ENCODE measurements at regions not wholly inside any gene's neighbourhood (a gene's known extent, or its start where the extent isn't known, plus 50 kb on each side); places are given as distances from the start of the nearest gene placed in this dataset.

GRCh38 chr10:29838539-29838938, 203.8 kb upstream of the SVIL start:
- Histone ChIP-seq H2AFZ (ENCODE audit: low read length) (no peak overlapping the region), H3K9me3 (ENCODE audit: insufficient read depth, low read depth, low read length) (no peaks in the 10 kb centered on the region), H3K36me3 (ENCODE audit: insufficient read depth, low read length) (no peaks in the 10 kb centered on the region), H3K4me2 (ENCODE audit: low read depth, low read length, poor library complexity, severe bottlenecking) (no peak overlapping the region), H3K9me2 (replicated peaks; ENCODE audit: low read depth, low read length) (no peaks in the 10 kb centered on the region), H3K9ac (ENCODE audit: low read depth, low read length, poor library complexity, severe bottlenecking) (no peak overlapping the region), H3K4me3 (ENCODE audit: low read length, poor library complexity, severe bottlenecking) (no peak overlapping the region), H3F3A (ENCODE audit: low read depth) (no peaks in the 10 kb centered on the region), H3K27me3 (ENCODE audit: insufficient read depth, low read length, poor library complexity, severe bottlenecking) (no peaks in the 10 kb centered on the region), H3K4me1 (ENCODE audit: insufficient read depth, low read length, poor library complexity, severe bottlenecking) (no peaks in the 10 kb centered on the region), H4K20me1 (ENCODE audit: insufficient read depth, low read length, poor library complexity, severe bottlenecking) (no peaks in the 10 kb centered on the region), H3K79me2 (ENCODE audit: insufficient read depth, low read length) (no peaks in the 10 kb centered on the region)
- TF ChIP-seq EZH2phosphoT487 (IDR thresholded peaks at IDR 0.05; ENCODE audit: borderline replicate concordance): no peak
- TF ChIP-seq, protein P1, sequence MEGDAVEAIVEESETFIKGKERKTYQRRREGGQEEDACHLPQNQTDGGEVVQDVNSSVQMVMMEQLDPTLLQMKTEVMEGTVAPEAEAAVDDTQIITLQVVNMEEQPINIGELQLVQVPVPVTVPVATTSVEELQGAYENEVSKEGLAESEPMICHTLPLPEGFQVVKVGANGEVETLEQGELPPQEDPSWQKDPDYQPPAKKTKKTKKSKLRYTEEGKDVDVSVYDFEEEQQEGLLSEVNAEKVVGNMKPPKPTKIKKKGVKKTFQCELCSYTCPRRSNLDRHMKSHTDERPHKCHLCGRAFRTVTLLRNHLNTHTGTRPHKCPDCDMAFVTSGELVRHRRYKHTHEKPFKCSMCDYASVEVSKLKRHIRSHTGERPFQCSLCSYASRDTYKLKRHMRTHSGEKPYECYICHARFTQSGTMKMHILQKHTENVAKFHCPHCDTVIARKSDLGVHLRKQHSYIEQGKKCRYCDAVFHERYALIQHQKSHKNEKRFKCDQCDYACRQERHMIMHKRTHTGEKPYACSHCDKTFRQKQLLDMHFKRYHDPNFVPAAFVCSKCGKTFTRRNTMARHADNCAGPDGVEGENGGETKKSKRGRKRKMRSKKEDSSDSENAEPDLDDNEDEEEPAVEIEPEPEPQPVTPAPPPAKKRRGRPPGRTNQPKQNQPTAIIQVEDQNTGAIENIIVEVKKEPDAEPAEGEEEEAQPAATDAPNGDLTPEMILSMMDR (conservative IDR thresholded peaks at IDR 0.05; ENCODE audit: low read length): no peak

DNA sequence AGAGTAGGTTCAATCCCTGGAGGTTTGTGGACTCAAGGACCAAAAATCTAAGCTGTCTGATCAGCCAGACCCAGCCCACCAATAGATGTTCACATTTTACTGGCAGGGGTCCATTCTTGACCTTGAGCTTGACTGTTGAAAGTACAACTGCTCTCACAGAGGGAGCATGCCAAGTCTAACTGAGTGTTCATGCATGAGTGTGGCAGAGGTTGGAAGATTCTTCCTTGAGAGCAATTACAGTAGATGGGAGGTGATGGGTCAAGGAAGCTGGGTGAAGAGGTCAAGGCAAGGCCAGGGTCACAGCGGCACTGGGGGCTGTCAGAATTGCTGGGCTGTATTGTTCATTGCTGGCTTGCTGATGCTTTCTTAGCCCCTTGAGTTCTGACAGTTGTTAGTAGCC, 202.8 kb upstream of the SVIL start:
- Histone ChIP-seq H3K9me2 (replicated peaks; ENCODE audit: low read depth, low read length) (no peaks in the 10 kb centered on the region), H3K36me3 (ENCODE audit: insufficient read depth, low read length) (no peaks in the 10 kb centered on the region), H3K4me2 (ENCODE audit: low read depth, low read length, poor library complexity, severe bottlenecking) (no peak overlapping the region), H3K9me3 (ENCODE audit: insufficient read depth, low read depth, low read length) (no peaks in the 10 kb centered on the region), H3K9ac (ENCODE audit: low read depth, low read length, poor library complexity, severe bottlenecking) (no peak overlapping the region), H3K27me3 (ENCODE audit: insufficient read depth, low read length, poor library complexity, severe bottlenecking) (no peaks in the 10 kb centered on the region), H3K4me1 (ENCODE audit: insufficient read depth, low read length, poor library complexity, severe bottlenecking) (no peaks in the 10 kb centered on the region), H3K4me3 (ENCODE audit: low read length, poor library complexity, severe bottlenecking) (no peak overlapping the region), H3F3A (ENCODE audit: low read depth) (no peaks in the 10 kb centered on the region), H3K79me2 (ENCODE audit: insufficient read depth, low read length) (no peaks in the 10 kb centered on the region), H2AFZ (ENCODE audit: low read length) (no peak overlapping the region), H4K20me1 (ENCODE audit: insufficient read depth, low read length, poor library complexity, severe bottlenecking) (no peaks in the 10 kb centered on the region)
- no peak for TF ChIP-seq EZH2phosphoT487 (IDR thresholded peaks at IDR 0.05; ENCODE audit: borderline replicate concordance)
- TF ChIP-seq, protein P1 (conservative IDR thresholded peaks at IDR 0.05; ENCODE audit: low read length): no peak

DNA sequence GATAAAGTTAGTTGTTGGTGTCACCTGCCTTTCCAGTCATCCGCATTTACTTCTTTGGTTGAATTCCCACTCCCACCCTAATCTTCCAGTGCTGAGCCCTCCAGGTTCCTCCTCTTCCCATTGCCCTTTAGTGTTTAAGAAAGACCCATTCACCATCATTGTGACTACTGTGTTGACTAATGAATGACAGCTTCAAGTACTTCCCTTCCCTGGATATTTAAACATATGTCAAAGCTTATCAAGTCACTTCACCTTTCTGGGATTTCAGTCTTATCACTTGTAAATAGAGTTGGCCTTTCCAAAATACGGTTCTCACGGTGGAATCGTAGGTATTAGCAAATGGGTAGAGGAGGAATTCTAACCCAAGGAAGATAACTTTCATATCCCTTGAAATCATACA, 201.6 kb upstream of the SVIL start:
- Histone ChIP-seq H3K79me2 (ENCODE audit: insufficient read depth, low read length) (no peaks in the 10 kb centered on the region), H3K9me2 (replicated peaks; ENCODE audit: low read depth, low read length) (no peaks in the 10 kb centered on the region), H3F3A (ENCODE audit: low read depth) (no peaks in the 10 kb centered on the region), H3K9me3 (ENCODE audit: insufficient read depth, low read depth, low read length) (no peaks in the 10 kb centered on the region), H3K9ac (ENCODE audit: low read depth, low read length, poor library complexity, severe bottlenecking) (no peak overlapping the region), H3K27me3 (ENCODE audit: insufficient read depth, low read length, poor library complexity, severe bottlenecking) (no peaks in the 10 kb centered on the region), H3K36me3 (ENCODE audit: insufficient read depth, low read length) (no peaks in the 10 kb centered on the region), H3K4me2 (ENCODE audit: low read depth, low read length, poor library complexity, severe bottlenecking) (no peak overlapping the region), H3K4me1 (ENCODE audit: insufficient read depth, low read length, poor library complexity, severe bottlenecking) (no peaks in the 10 kb centered on the region), H4K20me1 (ENCODE audit: insufficient read depth, low read length, poor library complexity, severe bottlenecking) (no peaks in the 10 kb centered on the region), H2AFZ (ENCODE audit: low read length) (no peak overlapping the region), H3K4me3 (ENCODE audit: low read length, poor library complexity, severe bottlenecking) (no peak overlapping the region)
- TF ChIP-seq, protein P1 (conservative IDR thresholded peaks at IDR 0.05; ENCODE audit: low read length): no peak
- TF ChIP-seq EZH2phosphoT487 (IDR thresholded peaks at IDR 0.05; ENCODE audit: borderline replicate concordance): no peak

Measured in Loucy (cell line).